Esophagus muscularis mucosa (tissue), 4 donors: ENCODE measurements at regions not wholly inside any gene's neighbourhood (a gene's known extent, or its start where the extent isn't known, plus 50 kb on each side); places are given as distances from the start of the nearest gene placed in this dataset.

Source experiments
- CTCF ChIP-seq, 3 experiments: fragments of 200-600 bp in 2 of 3; fragments of 450-650 bp in 1 of 3; sonication (generic) in 2 of 3; IDR thresholded peaks; one replicate each; pipeline ENCODE4 v1.5.1; 2017 to 2019; ENCODE audit warnings: antibody characterized with exemption in 3 of 3, mild to moderate bottlenecking in 2 of 3, moderate library complexity in 1 of 3
- EP300 ChIP-seq: sonication (generic); formaldehyde crosslinking; IDR thresholded peaks from one replicate; pipeline ENCODE4 v1.6.1; 2017; ENCODE audit warnings: antibody characterized with exemption
- POLR2AphosphoS5 ChIP-seq, 2 donors: sonication (generic); formaldehyde crosslinking; IDR thresholded peaks; one replicate each; pipeline ENCODE4 v1.6.1; 2017; ENCODE audit warnings: antibody characterized with exemption in 2 of 2

GRCh38 chr18:53780666-53781065 is 443.8 kb downstream of the MBD2 start:
- TF ChIP-seq CTCF (IDR thresholded peaks at IDR 0.05) (no peak), EP300 (no peak), POLR2AphosphoS5 (IDR thresholded peaks at IDR 0.05) (no peak)
